ENCODE measurements at regions not wholly inside any gene's neighbourhood (a gene's known extent, or its start where the extent isn't known, plus 50 kb on each side); places are given as distances from the start of the nearest gene placed in this dataset.

DNA sequence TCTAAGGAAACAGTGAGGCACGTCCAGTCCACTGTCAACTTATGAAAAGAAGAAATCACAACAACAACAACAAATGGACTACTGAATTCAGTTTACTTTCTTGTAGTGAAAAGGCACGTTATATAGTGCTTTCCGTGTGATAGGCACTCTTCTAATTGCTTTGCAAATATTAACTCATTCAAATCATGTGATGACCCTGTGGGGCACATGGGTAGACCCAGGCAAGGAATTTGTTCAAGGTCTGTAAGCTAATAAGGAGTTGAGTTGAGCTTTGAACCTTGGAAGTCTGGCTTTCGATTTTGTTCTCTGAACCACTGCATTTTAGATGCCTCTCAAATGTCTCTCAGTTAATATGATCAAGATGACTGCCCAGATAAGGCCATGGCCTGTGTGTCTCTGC is 295.1 kb upstream of the RBFOX1 start (continued):
- TF ChIP-seq ZNF274 (IDR thresholded peaks at IDR 0.05; ENCODE audit: low read length): no peak
- no peak for TF ChIP-seq ZNF274 (tag by site-specific recombination; IDR thresholded peaks at IDR 0.05; ENCODE audit: borderline replicate concordance)
- no peak for TF ChIP-seq ZBTB10 (tag by site-specific recombination; IDR thresholded peaks at IDR 0.05)

GRCh38 chr16:7031031-7031430 is 301.6 kb upstream of the RBFOX1 start:
- ChIA-PET CTCF (no interaction called here), POLR2A (no interaction called here)
- Histone ChIP-seq H3K36me3 (ENCODE audit: control insufficient read depth in 2 of 2, insufficient read depth in 1 of 2, low read length in 2 of 2) (no peaks in the 10 kb centered on the region), H3K4me1 (ENCODE audit: control insufficient read depth, insufficient read depth, low read length) (no peaks in the 10 kb centered on the region), H3K27ac (ENCODE audit: extremely low read depth, low read depth, low read length) (no peak overlapping the region), H3K4me3 (ENCODE audit: low read depth, low read length) (no peak overlapping the region), H3K9me3 (ENCODE audit: control insufficient read depth, insufficient read depth, low read depth, low read length) (no peaks in the 10 kb centered on the region)
- TF ChIP-seq REST (tag by site-specific recombination; IDR thresholded peaks at IDR 0.05): no peak
- TF ChIP-seq ZNF19 (tag by site-specific recombination; IDR thresholded peaks at IDR 0.05; ENCODE audit: low read depth): no peak
- no peak for TF ChIP-seq ZNF223 (tag by site-specific recombination; IDR thresholded peaks at IDR 0.05)
- TF ChIP-seq ZNF530 (tag by site-specific recombination; IDR thresholded peaks at IDR 0.05; ENCODE audit: low read depth): no peak
- no peak for TF ChIP-seq ZNF23 (tag by site-specific recombination; IDR thresholded peaks at IDR 0.05; ENCODE audit: borderline replicate concordance)
- no peak for TF ChIP-seq SP2 (tag by site-specific recombination; IDR thresholded peaks at IDR 0.05)
- TF ChIP-seq ZNF544 (tag by site-specific recombination; IDR thresholded peaks at IDR 0.05): no peak
- TF ChIP-seq ZNF148 (tag by site-specific recombination; IDR thresholded peaks at IDR 0.05; ENCODE audit: borderline replicate concordance): no peak
- no peak for TF ChIP-seq BCL11B (tag by site-specific recombination; IDR thresholded peaks at IDR 0.05; ENCODE audit: low read depth)
- no peak for TF ChIP-seq ZNF549 (tag by site-specific recombination; IDR thresholded peaks at IDR 0.05)
- no peak for TF ChIP-seq ZNF302 (tag by site-specific recombination; IDR thresholded peaks at IDR 0.05; ENCODE audit: low read depth)
- no peak for TF ChIP-seq BCL11A (tag by site-specific recombination; IDR thresholded peaks at IDR 0.05; ENCODE audit: low read depth)
- TF ChIP-seq ZNF776 (tag by site-specific recombination; IDR thresholded peaks at IDR 0.05; ENCODE audit: borderline replicate concordance): no peak
- no peak for TF ChIP-seq ZBTB49 (tag by site-specific recombination; IDR thresholded peaks at IDR 0.05; ENCODE audit: low read depth)
- no peak for TF ChIP-seq ZNF514 (tag by site-specific recombination; IDR thresholded peaks at IDR 0.05)
- no peak for TF ChIP-seq BCL6B (tag by site-specific recombination; IDR thresholded peaks at IDR 0.05)

Measured in HEK293 (cell line).